Right renal cortex interstitium (tissue), 3 donors: ENCODE measurements at regions not wholly inside any gene's neighbourhood (a gene's known extent, or its start where the extent isn't known, plus 50 kb on each side); places are given as distances from the start of the nearest gene placed in this dataset.
"Not testable (repeated sequence)": the region's sequence is repeated elsewhere in the genome, so short reads cannot be mapped to it uniquely, and the experiment has no call there.

Experiments
- DNase-seq, 3 donors: peaks; one replicate each; pipeline ENCODE4 v3.0.0-alpha.2; 2013; ENCODE audit warnings: low read depth in 3 of 3, low spot score in 2 of 3

GRCh38 chrX:1020634-1021166 is 191.7 kb downstream of the CRLF2 start:
- no peak for DNase-seq

- not testable (repeated sequence) for DNase-seq
Observed at GRCh38 chrX:1016926-1017325, 195.5 kb downstream of the CRLF2 start.

GRCh38 chrX:1016281-1016680 is 196.2 kb downstream of the CRLF2 start:
- not testable (repeated sequence) for DNase-seq

- no peak for DNase-seq
Observed at GRCh38 chrX:1012678-1013300, 199.7 kb downstream of the CRLF2 start.

- DNase-seq, result no peak
Observed at GRCh38 chrX:1011691-1012283, 200.7 kb downstream of the CRLF2 start.

- DNase-seq, result no peak
Observed at GRCh38 chrX:1009771-1010170, 202.7 kb downstream of the CRLF2 start.

- DNase-seq, result no peak
Observed at GRCh38 chrX:1006156-1006730, 206.2 kb downstream of the CRLF2 start.

GRCh38 chrX:1002611-1003010 is 209.8 kb downstream of the CRLF2 start:
- no peak for DNase-seq

GRCh38 chrX:997631-998137 is 214.8 kb downstream of the CRLF2 start:
- DNase-seq, result no peak

GRCh38 chrX:994780-995179 is 217.7 kb downstream of the CRLF2 start:
- no peak for DNase-seq

GRCh38 chrX:989959-990510 is 222.4 kb downstream of the CRLF2 start:
- DNase-seq, result peak; percentile 25 to 53 (median 27)

- not testable (repeated sequence) for DNase-seq
Observed at GRCh38 chrX:988530-988929, 223.9 kb downstream of the CRLF2 start.

- DNase-seq, result no peak
Observed at GRCh38 chrX:981791-982626, 230.4 kb downstream of the CRLF2 start.

- no peak for DNase-seq
Observed at GRCh38 chrX:980587-981235, 231.7 kb downstream of the CRLF2 start.

GRCh38 chrX:979127-979526 is 233.3 kb downstream of the CRLF2 start:
- DNase-seq, result not testable (repeated sequence)

GRCh38 chrX:973010-973632 is 239.3 kb downstream of the CRLF2 start:
- DNase-seq, result no peak

- no peak for DNase-seq
Observed at GRCh38 chrX:968148-968965, 244.1 kb downstream of the CRLF2 start.

GRCh38 chrX:966396-967070 is 245.9 kb downstream of the CRLF2 start:
- no peak for DNase-seq
